ENCODE measurements at regions not wholly inside any gene's neighbourhood (a gene's known extent, or its start where the extent isn't known, plus 50 kb on each side); places are given as distances from the start of the nearest gene placed in this dataset.

GRCh38 chr1:55844322-55844721 lies 629.2 kb upstream of the USP24 start:
- no peak for DNase-seq

- no peak for DNase-seq
Measured at GRCh38 chr1:55839626-55840025, 624.5 kb upstream of the USP24 start.

GRCh38 chr1:55839221-55839620 lies 624.1 kb upstream of the USP24 start:
- DNase-seq = no peak

- DNase-seq = no peak
Measured at GRCh38 chr1:55836086-55836485, 620.9 kb upstream of the USP24 start.

GRCh38 chr1:55833529-55834091 lies 618.4 kb upstream of the USP24 start:
- no peak for DNase-seq

GRCh38 chr1:55831759-55832158 lies 616.6 kb upstream of the USP24 start:
- no peak for DNase-seq

GRCh38 chr1:55828044-55828443 lies 612.9 kb upstream of the USP24 start:
- no peak for DNase-seq

- DNase-seq = no peak
Measured at GRCh38 chr1:55827350-55827749, 612.2 kb upstream of the USP24 start.

GRCh38 chr1:55826381-55827080 lies 611.4 kb upstream of the USP24 start:
- no peak for DNase-seq

GRCh38 chr1:55825461-55825860 lies 610.3 kb upstream of the USP24 start:
- no peak for DNase-seq

GRCh38 chr1:55824251-55824640 lies 609.1 kb upstream of the USP24 start:
- no peak for DNase-seq

- no peak for DNase-seq
Measured at GRCh38 chr1:55823541-55824250, 608.5 kb upstream of the USP24 start.

- no peak for DNase-seq
Measured at GRCh38 chr1:55822891-55823290, 607.7 kb upstream of the USP24 start.

- DNase-seq = no peak
Measured at GRCh38 chr1:55821234-55821633, 606.1 kb upstream of the USP24 start.

GRCh38 chr1:55820501-55820900 lies 605.3 kb upstream of the USP24 start:
- no peak for DNase-seq

- DNase-seq = no peak
Measured at GRCh38 chr1:55819011-55819410, 603.8 kb upstream of the USP24 start.

- DNase-seq = no peak
Measured at GRCh38 chr1:55816456-55817426, 601.6 kb upstream of the USP24 start.

- no peak for DNase-seq
Measured at GRCh38 chr1:55815745-55816455, 600.7 kb upstream of the USP24 start.

- no peak for DNase-seq
Measured at GRCh38 chr1:55814967-55815366, 599.8 kb upstream of the USP24 start.

GRCh38 chr1:55813618-55814017 lies 598.5 kb upstream of the USP24 start:
- DNase-seq = no peak

GRCh38 chr1:55812281-55812680 lies 597.1 kb upstream of the USP24 start:
- no peak for DNase-seq

GRCh38 chr1:55808263-55808662 lies 593.1 kb upstream of the USP24 start:
- DNase-seq = no peak

Data from stimulated activated CD4-positive, alpha-beta T cell treated with anti-CD3 and anti-CD28 coated beads, Interleukin-2, amount 100 ng/mL, for 24 hours (primary cell).